Astrocyte of the spinal cord (primary cell): ENCODE measurements at regions not wholly inside any gene's neighbourhood (a gene's known extent, or its start where the extent isn't known, plus 50 kb on each side); places are given as distances from the start of the nearest gene placed in this dataset.

Experiments
- DNase-seq: peaks from one replicate; pipeline ENCODE4 v3.0.0; 2011; ENCODE audit warnings: low read depth, low spot score
- H3K4me3 ChIP-seq: 2 replicates; pipeline ENCODE4 v1.5.1; 2011; ENCODE audit warnings: low read depth, mild to moderate bottlenecking, low read length, moderate library complexity
- CTCF ChIP-seq: IDR thresholded peaks from 2 replicates; pipeline ENCODE4 v1.5.1; 2012; ENCODE audit warnings: low read depth, mild to moderate bottlenecking, low read length, inconsistent platforms
- in situ Hi-C: cut with HindIII; loops from 2 replicates; pipeline ENCODE4 v1.10.0; 2017; ENCODE audit warnings: low sequenced_read_pairs

- no peak for DNase-seq
- TF ChIP-seq CTCF, result no peak
Observed at GRCh38 chr2:181185948-181186347, 205.5 kb downstream of the UBE2E3 start.

GRCh38 chr2:181188605-181189004, 208.2 kb downstream of the UBE2E3 start:
- no peak overlapping the region for H3K4me3 ChIP-seq
- TF ChIP-seq CTCF, result no peak
- no peak for DNase-seq
- in situ Hi-C loops, result no loop called here

More at GRCh38 chr2:181185948-181186347, 205.5 kb downstream of the UBE2E3 start:
- in situ Hi-C loops, result no loop called here
- H3K4me3 ChIP-seq, result no peak overlapping the region

GRCh38 chr2:181189951-181190350, 209.5 kb downstream of the UBE2E3 start:
- in situ Hi-C loops, result no loop called here
- no peak for TF ChIP-seq CTCF
- no peak for DNase-seq
- H3K4me3 ChIP-seq, result no peak overlapping the region

GRCh38 chr2:181190711-181191110, 210.3 kb downstream of the UBE2E3 start:
- no peak for DNase-seq
- no peak for TF ChIP-seq CTCF
- no peak overlapping the region for H3K4me3 ChIP-seq
- in situ Hi-C loops, result no loop called here

- no peak overlapping the region for H3K4me3 ChIP-seq
- TF ChIP-seq CTCF, result no peak
- DNase-seq, result no peak
- in situ Hi-C loops, result no loop called here
Observed at GRCh38 chr2:181193550-181193949, 213.1 kb downstream of the UBE2E3 start.

- no peak for TF ChIP-seq CTCF
- in situ Hi-C loops, result no loop called here
- no peak for DNase-seq
- H3K4me3 ChIP-seq, result no peak overlapping the region
Observed at GRCh38 chr2:181196401-181196800, 216.0 kb downstream of the UBE2E3 start.
